Spleen (tissue), 7 donors: ENCODE measurements at regions not wholly inside any gene's neighbourhood (a gene's known extent, or its start where the extent isn't known, plus 50 kb on each side); places are given as distances from the start of the nearest gene placed in this dataset.

ENCODE experiments used
- POLR2A ChIP-seq, 3 donors: fragments of 450-650 bp; IDR thresholded peaks; one replicate each; pipeline ENCODE4 v1.5.1; 2017; ENCODE audit warnings: antibody characterized with exemption in 3 of 3, mild to moderate bottlenecking in 1 of 3
- TF ChIP-seq, protein P1 (sequence below), 11 experiments: fragments of 200-600 bp in 7 of 11; fragments of 450-650 bp in 4 of 11; sonication (generic) in 4 of 11; IDR thresholded peaks in 8 of 11; conservative IDR thresholded peaks in 3 of 11; 1 replicate in 7 of 11; 2 replicates in 4 of 11; pipeline versions ENCODE4 v1.4.0 to v1.8.0; 2016 to 2021; ENCODE audit warnings: antibody characterized with exemption in 11 of 11, inconsistent platforms in 4 of 11, mild to moderate bottlenecking in 1 of 11
- donor health status: DM: no; HTN: no; CAD: no; lungs with moderate emphysema.
- donor health status: DM: no; HTN: no; CAD: no.
- donor health status: DM: no; HTN: no; CAD: no.

DNA sequence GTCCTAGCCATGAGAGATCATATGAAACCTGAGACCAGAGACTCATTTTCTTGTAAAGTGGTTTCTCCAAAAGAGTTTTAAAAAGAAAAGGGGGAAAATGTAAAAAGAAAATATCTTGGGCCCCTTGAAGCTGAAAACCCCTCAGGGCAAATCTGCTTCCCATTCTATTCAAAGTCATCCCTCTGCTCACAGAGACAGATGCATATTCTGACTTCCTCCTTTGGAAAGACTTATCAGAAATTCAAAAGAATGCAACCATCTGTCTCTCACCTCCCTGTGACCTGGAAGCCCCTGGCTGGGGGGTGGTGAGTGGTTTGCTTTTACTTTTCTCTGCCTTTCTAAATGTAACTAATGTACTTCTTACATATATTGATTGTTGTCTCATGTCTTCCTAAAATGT lies 1154.8 kb downstream of the NSUN3 start:
- TF ChIP-seq, protein P1, sequence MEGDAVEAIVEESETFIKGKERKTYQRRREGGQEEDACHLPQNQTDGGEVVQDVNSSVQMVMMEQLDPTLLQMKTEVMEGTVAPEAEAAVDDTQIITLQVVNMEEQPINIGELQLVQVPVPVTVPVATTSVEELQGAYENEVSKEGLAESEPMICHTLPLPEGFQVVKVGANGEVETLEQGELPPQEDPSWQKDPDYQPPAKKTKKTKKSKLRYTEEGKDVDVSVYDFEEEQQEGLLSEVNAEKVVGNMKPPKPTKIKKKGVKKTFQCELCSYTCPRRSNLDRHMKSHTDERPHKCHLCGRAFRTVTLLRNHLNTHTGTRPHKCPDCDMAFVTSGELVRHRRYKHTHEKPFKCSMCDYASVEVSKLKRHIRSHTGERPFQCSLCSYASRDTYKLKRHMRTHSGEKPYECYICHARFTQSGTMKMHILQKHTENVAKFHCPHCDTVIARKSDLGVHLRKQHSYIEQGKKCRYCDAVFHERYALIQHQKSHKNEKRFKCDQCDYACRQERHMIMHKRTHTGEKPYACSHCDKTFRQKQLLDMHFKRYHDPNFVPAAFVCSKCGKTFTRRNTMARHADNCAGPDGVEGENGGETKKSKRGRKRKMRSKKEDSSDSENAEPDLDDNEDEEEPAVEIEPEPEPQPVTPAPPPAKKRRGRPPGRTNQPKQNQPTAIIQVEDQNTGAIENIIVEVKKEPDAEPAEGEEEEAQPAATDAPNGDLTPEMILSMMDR (IDR thresholded peaks at IDR 0.05 in 8 of 11, conservative IDR thresholded peaks at IDR 0.05 in 3 of 11) = no peak
- no peak for TF ChIP-seq POLR2A (IDR thresholded peaks at IDR 0.05)
